Fibroblast of skin of scalp (primary cell): ENCODE measurements at regions not wholly inside any gene's neighbourhood (a gene's known extent, or its start where the extent isn't known, plus 50 kb on each side); places are given as distances from the start of the nearest gene placed in this dataset.
A peak's percentile ranks its signal among the peaks of the same experiment; 100 is the strongest.

Experiments
- DNase-seq: peaks from one replicate; pipeline ENCODE4 v3.0.0-alpha.2; 2013

- peak; percentile 53 for DNase-seq
Measured at GRCh38 chr4:41360214-41360920, 103.6 kb downstream of the UCHL1 start.

- DNase-seq = peak; percentile 27
Measured at GRCh38 chr4:41360921-41361793, 104.4 kb downstream of the UCHL1 start.

- DNase-seq = no peak
Measured at GRCh38 chr4:41361794-41362526, 105.2 kb downstream of the UCHL1 start.

GRCh38 chr4:41362621-41363383 is 106.1 kb downstream of the UCHL1 start:
- DNase-seq = no peak

GRCh38 chr4:41363384-41363981 is 106.8 kb downstream of the UCHL1 start:
- DNase-seq = peak; percentile 66

GRCh38 chr4:41364876-41365275 is 108.1 kb downstream of the UCHL1 start:
- no peak for DNase-seq

- no peak for DNase-seq
Measured at GRCh38 chr4:41365681-41366080, 109.0 kb downstream of the UCHL1 start.

- no peak for DNase-seq
Measured at GRCh38 chr4:41366911-41367517, 110.3 kb downstream of the UCHL1 start.

- no peak for DNase-seq
Measured at GRCh38 chr4:41369680-41370079, 113.0 kb downstream of the UCHL1 start.

GRCh38 chr4:41373221-41373620 is 116.5 kb downstream of the UCHL1 start:
- no peak for DNase-seq

GRCh38 chr4:41374490-41374889 is 117.8 kb downstream of the UCHL1 start:
- DNase-seq = no peak

GRCh38 chr4:41375561-41375960 is 118.8 kb downstream of the UCHL1 start:
- no peak for DNase-seq

- DNase-seq = no peak
Measured at GRCh38 chr4:41377196-41377595, 120.5 kb downstream of the UCHL1 start.

- DNase-seq = no peak
Measured at GRCh38 chr4:41379230-41379629, 122.5 kb downstream of the UCHL1 start.

GRCh38 chr4:41380511-41381157 is 123.9 kb downstream of the UCHL1 start:
- DNase-seq = no peak

- no peak for DNase-seq
Measured at GRCh38 chr4:41381384-41381783, 124.7 kb downstream of the UCHL1 start.

GRCh38 chr4:41384992-41385391 is 128.3 kb downstream of the UCHL1 start:
- DNase-seq = no peak

GRCh38 chr4:41385481-41385880 is 128.8 kb downstream of the UCHL1 start:
- no peak for DNase-seq

- DNase-seq = no peak
Measured at GRCh38 chr4:41388080-41388479, 131.4 kb downstream of the UCHL1 start.

GRCh38 chr4:41389356-41389755 is 132.6 kb downstream of the UCHL1 start:
- DNase-seq = no peak

- DNase-seq = no peak
Measured at GRCh38 chr4:41390661-41391060, 133.9 kb downstream of the UCHL1 start.
